Chondrocyte (in vitro differentiated cells): ENCODE measurements at regions not wholly inside any gene's neighbourhood (a gene's known extent, or its start where the extent isn't known, plus 50 kb on each side); places are given as distances from the start of the nearest gene placed in this dataset.
"Not testable (repeated sequence)": the region's sequence is repeated elsewhere in the genome, so short reads cannot be mapped to it uniquely, and the experiment has no call there.

Experiments
- DNase-seq: peaks from one replicate; pipeline ENCODE4 v3.0.0; 2021; ENCODE audit warnings: mixed read lengths, low spot score
- H3K27ac Mint-ChIP-seq: one replicate; pipeline ENCODE4 v1.8.0; 2021; ENCODE audit warnings: mild to moderate bottlenecking, moderate library complexity, mixed read lengths; ENCODE audit not compliant: unreplicated experiment
- H3K27me3 Mint-ChIP-seq: 2 replicates; pipeline ENCODE4 v1.8.0; 2021; ENCODE audit warnings: low read depth, mixed read lengths
- H3K36me3 Mint-ChIP-seq: 2 replicates; pipeline ENCODE4 v1.8.0; 2021; ENCODE audit warnings: low read depth, mixed read lengths
- H3K4me1 Mint-ChIP-seq: 2 replicates; pipeline ENCODE4 v1.8.0; 2021; ENCODE audit warnings: low read depth, mild to moderate bottlenecking, mixed read lengths
- H3K4me3 Mint-ChIP-seq: one replicate; pipeline ENCODE4 v1.8.0; 2021; ENCODE audit warnings: mild to moderate bottlenecking, moderate library complexity, mixed read lengths; ENCODE audit not compliant: unreplicated experiment
- H3K9me3 Mint-ChIP-seq: 2 replicates; pipeline ENCODE4 v1.8.0; 2021; ENCODE audit warnings: low read depth, mixed read lengths

- H3K9me3 Mint-ChIP-seq, H3K4me3 Mint-ChIP-seq, H3K27me3 Mint-ChIP-seq, H3K27ac Mint-ChIP-seq, H3K4me1 Mint-ChIP-seq, DNase-seq, H3K36me3 Mint-ChIP-seq: not testable (repeated sequence)
Measured at GRCh38 chr9:67708109-67708508, 150.6 kb upstream of the ANKRD20A1 start.

DNA sequence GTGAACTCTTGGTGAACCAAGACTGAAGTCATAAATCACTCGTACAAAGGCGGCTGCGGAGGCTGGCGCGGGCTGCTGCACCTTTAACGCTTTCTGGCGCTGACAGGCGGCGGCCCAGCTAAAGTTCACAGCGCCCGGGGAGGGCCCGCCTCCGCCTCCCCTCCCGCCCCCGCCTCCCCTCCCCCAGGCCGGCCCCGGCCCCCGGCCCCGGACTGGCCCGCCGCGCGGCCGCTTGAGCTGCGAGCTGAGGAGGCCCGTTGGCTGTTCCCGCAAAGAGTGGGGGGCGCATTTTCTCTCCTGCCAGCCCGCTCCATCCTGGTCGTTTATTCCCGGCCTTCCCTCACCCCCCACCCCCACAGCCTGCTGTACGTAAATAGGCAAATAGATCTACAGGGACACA, 147.3 kb upstream of the ANKRD20A1 start:
- not testable (repeated sequence) for DNase-seq

DNA sequence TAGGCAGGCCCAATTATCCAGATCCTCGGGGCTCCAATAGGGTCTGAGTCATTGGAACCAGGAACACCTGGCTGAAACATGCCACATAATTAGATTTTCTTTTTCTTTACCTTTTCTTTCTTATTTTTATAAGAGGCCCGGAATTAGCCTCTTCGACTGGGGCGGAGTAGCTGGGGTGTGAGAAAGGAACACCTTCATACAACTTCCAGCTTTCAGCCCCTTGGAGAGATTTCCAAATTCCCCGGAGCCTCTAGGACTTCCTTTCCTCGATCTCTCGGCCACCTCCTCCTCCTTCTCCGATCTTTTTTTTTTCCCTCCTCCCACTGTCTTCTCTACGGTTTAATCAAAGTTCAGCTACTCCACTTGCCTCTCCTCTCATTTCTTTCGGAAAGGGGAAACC, 146.8 kb upstream of the ANKRD20A1 start:
- H3K4me3 Mint-ChIP-seq, H3K4me1 Mint-ChIP-seq, H3K27me3 Mint-ChIP-seq, DNase-seq, H3K36me3 Mint-ChIP-seq, H3K27ac Mint-ChIP-seq, H3K9me3 Mint-ChIP-seq: not testable (repeated sequence)

More for the DNA sequence above, 147.3 kb upstream of the ANKRD20A1 start:
- not testable (repeated sequence) for H3K9me3 Mint-ChIP-seq, H3K27ac Mint-ChIP-seq, H3K4me1 Mint-ChIP-seq, H3K36me3 Mint-ChIP-seq, H3K27me3 Mint-ChIP-seq, H3K4me3 Mint-ChIP-seq

DNA sequence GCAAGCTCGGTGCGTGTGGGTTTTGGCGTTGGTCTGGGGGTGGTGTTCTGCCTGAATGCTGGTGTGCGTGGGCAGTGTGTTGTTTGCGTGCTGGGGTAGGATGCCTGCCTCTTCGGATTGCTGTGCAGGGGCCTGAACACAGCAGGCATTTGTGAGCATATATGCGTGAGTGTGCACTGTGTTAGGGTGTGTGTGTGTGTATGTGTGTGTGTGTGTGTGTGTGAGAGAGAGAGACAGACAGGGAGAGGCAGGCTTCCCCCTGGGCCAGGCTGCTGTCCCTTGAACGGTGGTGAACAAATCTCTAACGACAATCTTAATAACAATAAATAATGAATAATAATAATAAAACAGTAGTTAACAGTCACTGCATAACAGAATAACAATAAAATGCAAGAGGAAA, 145.8 kb upstream of the ANKRD20A1 start:
- not testable (repeated sequence) for DNase-seq, H3K27me3 Mint-ChIP-seq, H3K36me3 Mint-ChIP-seq, H3K4me3 Mint-ChIP-seq, H3K9me3 Mint-ChIP-seq, H3K27ac Mint-ChIP-seq, H3K4me1 Mint-ChIP-seq

DNA sequence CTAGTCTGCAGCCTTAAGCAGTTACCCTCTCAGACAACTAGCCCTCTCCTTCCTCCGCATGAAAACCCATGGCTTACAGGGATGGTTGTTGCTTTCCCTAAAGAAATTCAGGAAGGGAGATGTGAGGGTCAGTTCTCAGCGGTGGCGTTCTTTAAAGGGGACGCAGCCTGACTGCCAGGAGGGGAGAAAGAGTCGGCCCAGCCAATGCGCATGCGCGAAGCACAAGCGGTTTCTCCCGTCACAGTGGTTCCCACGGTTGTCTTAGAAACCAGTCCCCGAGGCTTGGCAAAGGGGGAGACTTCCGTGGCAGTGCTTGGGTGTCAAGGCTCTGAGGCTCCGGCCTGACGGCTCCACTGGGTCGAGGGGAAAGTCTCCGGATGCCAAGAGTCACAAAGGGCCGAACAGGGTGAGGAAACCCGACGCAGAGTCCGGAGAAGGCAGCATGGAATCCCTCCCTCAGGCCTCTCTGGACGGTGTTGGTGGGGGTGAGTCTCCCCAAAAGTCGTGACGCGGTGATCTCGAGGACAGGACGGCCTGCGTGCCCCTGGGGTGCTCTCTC, 140.8 kb upstream of the ANKRD20A1 start:
- not testable (repeated sequence) for H3K27ac Mint-ChIP-seq, H3K9me3 Mint-ChIP-seq, H3K36me3 Mint-ChIP-seq, H3K4me1 Mint-ChIP-seq, DNase-seq, H3K27me3 Mint-ChIP-seq, H3K4me3 Mint-ChIP-seq

DNA sequence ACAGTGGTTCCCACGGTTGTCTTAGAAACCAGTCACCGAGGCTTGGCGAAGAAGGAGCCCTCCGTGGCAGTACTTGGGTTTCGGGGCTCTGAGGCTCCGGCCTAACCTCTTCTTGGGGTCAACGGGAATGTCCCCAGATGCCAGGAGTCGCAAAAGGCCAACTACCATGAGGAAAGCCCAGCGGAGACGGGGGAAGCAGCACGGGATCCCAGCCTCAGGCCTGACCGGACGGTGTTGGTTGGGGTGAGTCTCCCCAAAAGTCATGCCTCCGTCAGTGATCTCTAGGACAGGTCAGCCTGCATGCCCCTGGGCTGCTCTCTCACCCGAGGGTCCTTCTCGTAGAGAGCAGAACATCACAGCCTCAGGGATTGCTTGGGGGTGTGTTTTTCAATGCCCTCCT, 138.2 kb upstream of the ANKRD20A1 start:
- peak; percentile 50 for DNase-seq
- not testable (repeated sequence) for H3K4me3 Mint-ChIP-seq, H3K27ac Mint-ChIP-seq, H3K4me1 Mint-ChIP-seq, H3K27me3 Mint-ChIP-seq, H3K9me3 Mint-ChIP-seq, H3K36me3 Mint-ChIP-seq

DNA sequence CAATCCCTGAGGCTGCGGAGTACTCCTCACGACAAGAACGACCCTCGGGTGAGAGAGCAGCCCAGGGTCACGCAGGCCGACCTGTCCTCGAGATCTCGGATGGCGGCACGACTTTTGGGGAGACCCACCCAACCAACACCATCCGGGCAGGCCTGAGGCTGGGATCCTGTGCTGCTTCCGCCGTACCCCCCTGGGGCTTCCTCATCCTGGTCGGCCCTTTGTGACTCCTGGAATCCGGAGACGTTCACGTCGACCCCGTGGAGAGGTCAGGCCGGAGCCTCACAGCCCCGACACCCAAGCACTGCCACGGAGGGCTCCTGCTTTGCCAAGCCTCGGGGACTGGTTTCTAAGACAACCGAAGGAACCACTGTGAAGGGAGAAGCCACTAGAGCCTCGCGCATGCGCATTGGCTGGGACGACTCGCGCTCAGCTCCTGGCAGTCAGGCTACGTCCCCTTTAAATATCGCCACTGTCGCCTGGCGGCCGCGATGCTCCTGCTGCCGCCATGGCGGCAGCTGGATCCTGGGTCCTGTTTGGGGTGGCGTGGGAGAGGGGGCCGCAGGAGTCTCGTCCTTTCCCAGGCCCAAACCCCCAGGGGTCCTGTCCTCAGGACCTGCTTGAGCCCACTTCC, 136.2 kb upstream of the ANKRD20A1 start:
- H3K9me3 Mint-ChIP-seq, DNase-seq, H3K36me3 Mint-ChIP-seq, H3K27ac Mint-ChIP-seq, H3K4me1 Mint-ChIP-seq, H3K27me3 Mint-ChIP-seq, H3K4me3 Mint-ChIP-seq: not testable (repeated sequence)

DNA sequence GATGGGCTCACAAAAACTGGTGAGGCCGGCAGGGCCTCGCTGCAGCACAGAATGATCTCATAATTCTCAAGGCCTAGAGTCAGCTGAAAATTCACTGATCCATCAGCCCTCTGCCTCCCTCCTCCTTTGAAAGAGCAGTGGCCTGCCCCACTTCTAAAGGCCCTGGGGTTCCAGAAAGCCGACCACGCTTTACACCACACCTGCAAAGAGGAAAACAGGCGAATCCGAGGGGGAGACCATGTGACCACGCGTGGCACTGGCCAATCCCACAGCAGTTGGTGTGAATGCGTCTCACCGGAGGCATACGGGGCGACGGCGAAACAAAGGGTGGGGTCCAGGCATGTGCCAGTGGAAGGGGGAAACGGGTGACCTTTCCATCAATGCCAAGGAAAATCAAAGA, 135.5 kb upstream of the ANKRD20A1 start:
- not testable (repeated sequence) for H3K9me3 Mint-ChIP-seq, H3K36me3 Mint-ChIP-seq, H3K27me3 Mint-ChIP-seq, DNase-seq, H3K4me1 Mint-ChIP-seq
- H3K27ac Mint-ChIP-seq = peak overlapping the region; percentile 90
- H3K4me3 Mint-ChIP-seq = peak overlapping the region; percentile 75

- not testable (repeated sequence) for H3K27me3 Mint-ChIP-seq, H3K4me1 Mint-ChIP-seq, H3K9me3 Mint-ChIP-seq, H3K36me3 Mint-ChIP-seq, H3K4me3 Mint-ChIP-seq, H3K27ac Mint-ChIP-seq
- peak; percentile 43 for DNase-seq
Measured at GRCh38 chr9:67724885-67725284, 133.8 kb upstream of the ANKRD20A1 start.

GRCh38 chr9:67726213-67726988, 132.3 kb upstream of the ANKRD20A1 start:
- not testable (repeated sequence) for H3K9me3 Mint-ChIP-seq, H3K4me1 Mint-ChIP-seq, H3K36me3 Mint-ChIP-seq, H3K27me3 Mint-ChIP-seq, DNase-seq, H3K27ac Mint-ChIP-seq
- peak overlapping the region; percentile 19 for H3K4me3 Mint-ChIP-seq

GRCh38 chr9:67763133-67763532, 95.6 kb upstream of the ANKRD20A1 start:
- not testable (repeated sequence) for H3K4me3 Mint-ChIP-seq, H3K36me3 Mint-ChIP-seq, H3K9me3 Mint-ChIP-seq, H3K4me1 Mint-ChIP-seq, DNase-seq, H3K27ac Mint-ChIP-seq, H3K27me3 Mint-ChIP-seq

DNA sequence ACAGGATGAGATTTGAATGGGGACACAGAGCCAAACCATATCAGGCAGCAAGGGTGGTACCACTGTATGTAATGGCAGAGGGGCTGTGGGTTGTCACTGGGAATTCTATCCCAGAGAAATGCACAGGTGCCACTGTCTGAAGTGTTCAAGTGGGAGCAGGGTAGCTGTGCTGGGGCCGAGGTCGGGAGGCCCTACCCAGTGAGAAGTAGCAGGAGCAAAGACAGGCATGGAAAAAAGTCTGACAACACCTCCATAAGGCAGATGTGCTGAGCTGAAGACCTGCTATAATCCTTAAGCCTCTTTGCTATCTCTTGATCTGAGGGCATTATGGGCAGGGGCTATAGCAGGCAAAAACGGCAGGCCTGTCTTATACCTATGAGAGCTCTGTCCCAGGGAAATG, 86.9 kb upstream of the ANKRD20A1 start:
- not testable (repeated sequence) for H3K4me3 Mint-ChIP-seq

DNA sequence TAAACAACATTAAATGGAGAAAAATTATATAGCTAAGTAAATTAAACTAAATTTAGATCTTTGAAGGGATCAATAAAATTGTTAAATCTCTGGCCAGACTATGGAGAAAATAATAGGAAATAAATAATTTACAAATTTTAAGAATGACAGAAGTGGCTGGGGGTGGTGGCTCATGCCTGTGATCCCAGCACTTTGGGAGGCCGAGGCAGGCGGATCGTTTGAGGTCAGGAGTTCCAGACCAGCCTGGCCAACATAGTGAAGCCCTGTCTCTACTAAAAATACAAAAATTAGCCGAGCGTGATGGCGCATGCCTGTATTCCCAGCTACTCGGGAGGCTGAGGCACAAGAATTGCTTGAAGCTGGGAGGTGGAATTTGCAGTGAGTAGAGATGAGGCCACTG, 58.6 kb upstream of the ANKRD20A1 start:
- not testable (repeated sequence) for H3K4me1 Mint-ChIP-seq, H3K27ac Mint-ChIP-seq, DNase-seq

More for the DNA sequence above, 86.9 kb upstream of the ANKRD20A1 start:
- H3K9me3 Mint-ChIP-seq, DNase-seq, H3K27ac Mint-ChIP-seq, H3K36me3 Mint-ChIP-seq, H3K27me3 Mint-ChIP-seq, H3K4me1 Mint-ChIP-seq: not testable (repeated sequence)

More for the DNA sequence above, 58.6 kb upstream of the ANKRD20A1 start:
- not testable (repeated sequence) for H3K36me3 Mint-ChIP-seq, H3K9me3 Mint-ChIP-seq, H3K27me3 Mint-ChIP-seq, H3K4me3 Mint-ChIP-seq
